HG03342 (cell line): ENCODE measurements at regions not wholly inside any gene's neighbourhood (a gene's known extent, or its start where the extent isn't known, plus 50 kb on each side); places are given as distances from the start of the nearest gene placed in this dataset.

Source experiments
- ATAC-seq: cut with Tn5 transposase; IDR thresholded peaks from one replicate; pipeline ENCODE4 v1.9.1; 2021; ENCODE audit warnings: mild to moderate bottlenecking, moderate library complexity; ENCODE audit not compliant: unreplicated experiment

GRCh38 chr19:34305221-34306083 lies 51.1 kb downstream of the GARRE1 start:
- no peak for ATAC-seq

GRCh38 chr19:34306213-34306661 lies 51.9 kb downstream of the GARRE1 start:
- no peak for ATAC-seq

GRCh38 chr19:34306824-34307223 lies 52.5 kb downstream of the GARRE1 start:
- ATAC-seq = no peak

- no peak for ATAC-seq
Measured at GRCh38 chr19:34308381-34309367, 54.3 kb downstream of the GARRE1 start.

GRCh38 chr19:34309368-34310138 lies 55.2 kb downstream of the GARRE1 start:
- ATAC-seq = no peak

GRCh38 chr19:34310494-34310981 lies 54.5 kb upstream of the GPI start:
- no peak for ATAC-seq

- no peak for ATAC-seq
Measured at GRCh38 chr19:34313188-34313587, 51.8 kb upstream of the GPI start.

GRCh38 chr19:34314437-34315313 lies 50.3 kb upstream of the GPI start:
- peak; percentile 56 for ATAC-seq
